Loucy (cell line): ENCODE measurements at regions not wholly inside any gene's neighbourhood (a gene's known extent, or its start where the extent isn't known, plus 50 kb on each side); places are given as distances from the start of the nearest gene placed in this dataset.

Experiments
- H2AFZ ChIP-seq: fragments of 200-600 bp; sonication (generic); 2 replicates; pipeline ENCODE4 v1.6.0; 2016; ENCODE audit warnings: antibody characterized with exemption, mild to moderate bottlenecking, low read length, moderate library complexity
- H3F3A ChIP-seq: fragments of 200-600 bp; 2 replicates; pipeline ENCODE4 v1.6.0; 2016; ENCODE audit warnings: antibody characterized with exemption, low read depth, mild to moderate bottlenecking
- H3K27me3 ChIP-seq: fragments of 200-600 bp; sonication (generic); 2 replicates; pipeline ENCODE4 v1.6.1; 2014; ENCODE audit warnings: low read length, mild to moderate bottlenecking; ENCODE audit not compliant: insufficient read depth, poor library complexity, severe bottlenecking
- H3K36me3 ChIP-seq: fragments of 200-600 bp; sonication (generic); 2 replicates; pipeline ENCODE4 v1.6.1; 2016; ENCODE audit warnings: low read length; ENCODE audit not compliant: insufficient read depth
- H3K4me1 ChIP-seq: fragments of 200-600 bp; sonication (generic); 2 replicates; pipeline ENCODE4 v1.5.1; 2014; ENCODE audit warnings: low read length, mild to moderate bottlenecking; ENCODE audit not compliant: insufficient read depth, poor library complexity, severe bottlenecking
- H3K4me2 ChIP-seq: fragments of 200-600 bp; sonication (generic); 2 replicates; pipeline ENCODE4 v1.6.0; 2014; ENCODE audit warnings: antibody characterized with exemption, low read length, low read depth, mild to moderate bottlenecking; ENCODE audit not compliant: poor library complexity, severe bottlenecking
- H3K4me3 ChIP-seq: fragments of 200-600 bp; sonication (generic); 2 replicates; pipeline ENCODE4 v1.5.1; 2014; ENCODE audit warnings: low read length, mild to moderate bottlenecking, mixed read lengths; ENCODE audit not compliant: poor library complexity, severe bottlenecking
- H3K79me2 ChIP-seq: fragments of 200-600 bp; sonication (generic); 2 replicates; pipeline ENCODE4 v1.6.1; 2014; ENCODE audit warnings: low read length; ENCODE audit not compliant: insufficient read depth
- H3K9ac ChIP-seq: fragments of 200-600 bp; sonication (generic); 2 replicates; pipeline ENCODE4 v1.6.0; 2014; ENCODE audit warnings: mild to moderate bottlenecking, low read depth, low read length, moderate library complexity; ENCODE audit not compliant: poor library complexity, severe bottlenecking
- H3K9me2 ChIP-seq: fragments of 200-600 bp; sonication (generic); replicated peaks from 2 replicates; pipeline ENCODE4 v1.6.1; 2016; ENCODE audit warnings: low read depth, low read length, mixed read lengths
- H3K9me3 ChIP-seq: fragments of 200-600 bp; sonication (generic); 2 replicates; pipeline ENCODE4 v1.6.1; 2014; ENCODE audit warnings: mild to moderate bottlenecking, antibody characterized with exemption, low read length, low read depth; ENCODE audit not compliant: insufficient read depth
- H4K20me1 ChIP-seq: fragments of 200-600 bp; sonication (generic); 2 replicates; pipeline ENCODE4 v1.6.0; 2014; ENCODE audit warnings: antibody characterized with exemption, low read length, mild to moderate bottlenecking; ENCODE audit not compliant: insufficient read depth, poor library complexity, severe bottlenecking
- EZH2phosphoT487 ChIP-seq: fragments of 200-600 bp; IDR thresholded peaks from 2 replicates; pipeline ENCODE4 v1.6.1; 2018; ENCODE audit warnings: antibody characterized with exemption, mild to moderate bottlenecking, moderate library complexity, borderline replicate concordance
- TF ChIP-seq, protein P1 (sequence below): fragments of 200-600 bp; sonication (generic); conservative IDR thresholded peaks from 2 replicates; pipeline ENCODE4 v1.5.1; 2014; ENCODE audit warnings: mild to moderate bottlenecking, antibody characterized with exemption, low read length

- no peaks in the 10 kb centered on the region for H4K20me1 ChIP-seq
- H3F3A ChIP-seq, result no peaks in the 10 kb centered on the region
- H3K4me3 ChIP-seq, result no peak overlapping the region
- H3K79me2 ChIP-seq, result no peaks in the 10 kb centered on the region
- peak overlapping the region; percentile 41 for H3K4me2 ChIP-seq
- 0 out of 2 replicates have a peak, but pooled peaks cover 6% of the 10 kb centered on the region for H3K9me3 ChIP-seq
- TF ChIP-seq, protein P1, sequence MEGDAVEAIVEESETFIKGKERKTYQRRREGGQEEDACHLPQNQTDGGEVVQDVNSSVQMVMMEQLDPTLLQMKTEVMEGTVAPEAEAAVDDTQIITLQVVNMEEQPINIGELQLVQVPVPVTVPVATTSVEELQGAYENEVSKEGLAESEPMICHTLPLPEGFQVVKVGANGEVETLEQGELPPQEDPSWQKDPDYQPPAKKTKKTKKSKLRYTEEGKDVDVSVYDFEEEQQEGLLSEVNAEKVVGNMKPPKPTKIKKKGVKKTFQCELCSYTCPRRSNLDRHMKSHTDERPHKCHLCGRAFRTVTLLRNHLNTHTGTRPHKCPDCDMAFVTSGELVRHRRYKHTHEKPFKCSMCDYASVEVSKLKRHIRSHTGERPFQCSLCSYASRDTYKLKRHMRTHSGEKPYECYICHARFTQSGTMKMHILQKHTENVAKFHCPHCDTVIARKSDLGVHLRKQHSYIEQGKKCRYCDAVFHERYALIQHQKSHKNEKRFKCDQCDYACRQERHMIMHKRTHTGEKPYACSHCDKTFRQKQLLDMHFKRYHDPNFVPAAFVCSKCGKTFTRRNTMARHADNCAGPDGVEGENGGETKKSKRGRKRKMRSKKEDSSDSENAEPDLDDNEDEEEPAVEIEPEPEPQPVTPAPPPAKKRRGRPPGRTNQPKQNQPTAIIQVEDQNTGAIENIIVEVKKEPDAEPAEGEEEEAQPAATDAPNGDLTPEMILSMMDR, result no peak
- no peak for TF ChIP-seq EZH2phosphoT487
- no peaks in the 10 kb centered on the region for H3K36me3 ChIP-seq
- H3K4me1 ChIP-seq, result peaks cover 11% of the 10 kb centered on the region
- H3K9me2 ChIP-seq, result no peaks in the 10 kb centered on the region
- no peak overlapping the region for H2AFZ ChIP-seq
- no peaks in the 10 kb centered on the region for H3K27me3 ChIP-seq
- peak overlapping the region; percentile 10 for H3K9ac ChIP-seq
Observed at GRCh38 chr9:1170918-1171317, 120.8 kb downstream of the DMRT2 start.

GRCh38 chr9:1171546-1171945 is 121.4 kb downstream of the DMRT2 start:
- Histone ChIP-seq H3K27me3 (no peaks in the 10 kb centered on the region), H3K36me3 (no peaks in the 10 kb centered on the region), H2AFZ (peak overlapping the region; percentile 88), H4K20me1 (no peaks in the 10 kb centered on the region), H3F3A (no peaks in the 10 kb centered on the region), H3K4me2 (peak overlapping the region; percentile 41), H3K79me2 (no peaks in the 10 kb centered on the region), H3K4me3 (peak overlapping the region; percentile 12), H3K4me1 (peaks cover 11% of the 10 kb centered on the region), H3K9me3 (0 out of 2 replicates have a peak, but pooled peaks cover 6% of the 10 kb centered on the region), H3K9ac (peak overlapping the region; percentile 10), H3K9me2 (no peaks in the 10 kb centered on the region)
- no peak for TF ChIP-seq EZH2phosphoT487
- TF ChIP-seq, protein P1, result no peak

DNA sequence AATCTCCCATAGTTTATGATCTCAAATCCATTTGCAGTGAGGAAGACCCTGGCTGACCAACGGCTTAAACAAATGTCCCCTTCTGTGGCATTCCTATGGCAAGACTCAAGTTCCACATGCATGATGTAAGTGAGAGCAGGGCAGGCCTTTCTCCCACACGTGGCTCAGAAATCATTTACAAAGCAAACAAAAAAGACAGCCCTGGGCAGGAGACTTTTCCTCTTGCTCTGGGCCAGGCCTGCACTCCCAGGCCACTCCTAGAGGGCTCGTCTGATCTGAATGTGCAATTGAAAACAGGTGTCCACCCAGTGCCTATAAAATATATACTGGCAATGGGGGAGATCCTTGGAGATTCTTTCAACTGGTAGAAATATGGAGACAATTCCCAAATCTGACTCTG is 123.1 kb downstream of the DMRT2 start:
- no peak for TF ChIP-seq EZH2phosphoT487
- TF ChIP-seq, protein P1, result no peak
- Histone ChIP-seq H4K20me1 (no peaks in the 10 kb centered on the region), H3K36me3 (no peaks in the 10 kb centered on the region), H3K27me3 (no peaks in the 10 kb centered on the region), H3K4me3 (no peak overlapping the region), H3K79me2 (no peaks in the 10 kb centered on the region), H2AFZ (no peak overlapping the region), H3F3A (no peaks in the 10 kb centered on the region), H3K4me1 (peaks cover 11% of the 10 kb centered on the region), H3K9ac (no peak overlapping the region), H3K9me2 (no peaks in the 10 kb centered on the region), H3K4me2 (no peak overlapping the region), H3K9me3 (0 out of 2 replicates have a peak, but pooled peaks cover 6% of the 10 kb centered on the region)
